Hepatocyte (in vitro differentiated cells): ENCODE measurements at regions not wholly inside any gene's neighbourhood (a gene's known extent, or its start where the extent isn't known, plus 50 kb on each side); places are given as distances from the start of the nearest gene placed in this dataset.

Experiments used
- DNase-seq: peaks from one replicate; pipeline ENCODE4 v3.0.0-alpha.2; 2016; ENCODE audit warnings: low spot score
- H2AFZ ChIP-seq: fragments of 200-600 bp; sonication (generic); 2 replicates; pipeline ENCODE4 v1.6.0; 2016; ENCODE audit warnings: antibody characterized with exemption, mild to moderate bottlenecking
- H3K27ac ChIP-seq: fragments of 200-600 bp; sonication (generic); 2 replicates; pipeline ENCODE4 v1.5.1; 2016; ENCODE audit warnings: mild to moderate bottlenecking
- H3K27me3 ChIP-seq: fragments of 200-600 bp; sonication (generic); 2 replicates; pipeline ENCODE4 v1.6.1; 2016
- H3K36me3 ChIP-seq: fragments of 200-600 bp; sonication (generic); replicated peaks from 2 replicates; pipeline ENCODE4 v1.5.1; 2016; ENCODE audit warnings: low read depth; ENCODE audit not compliant: insufficient read depth
- H3K4me1 ChIP-seq: fragments of 200-600 bp; sonication (generic); 2 replicates; pipeline ENCODE4 v1.5.1; 2016; ENCODE audit warnings: mild to moderate bottlenecking, moderate library complexity; ENCODE audit not compliant: insufficient read depth
- H3K4me2 ChIP-seq: fragments of 200-600 bp; sonication (generic); 2 replicates; pipeline ENCODE4 v1.6.0; 2016
- H3K4me3 ChIP-seq: fragments of 200-600 bp; sonication (generic); 2 replicates; pipeline ENCODE4 v1.5.1; 2016; ENCODE audit warnings: mild to moderate bottlenecking
- H3K79me2 ChIP-seq: fragments of 200-600 bp; sonication (generic); 2 replicates; pipeline ENCODE4 v1.6.0; 2017; ENCODE audit warnings: mild to moderate bottlenecking
- H3K9me2 ChIP-seq: fragments of 200-600 bp; sonication (generic); replicated peaks from 2 replicates; pipeline ENCODE4 v1.6.0; 2017; ENCODE audit warnings: mild to moderate bottlenecking; ENCODE audit not compliant: insufficient read depth
- H3K9me3 ChIP-seq: fragments of 200-600 bp; sonication (generic); 2 replicates; pipeline ENCODE4 v1.5.1; 2016; ENCODE audit warnings: low read depth, mild to moderate bottlenecking
- H4K20me1 ChIP-seq: fragments of 200-600 bp; sonication (generic); 2 replicates; pipeline ENCODE4 v1.6.0; 2016; ENCODE audit warnings: mild to moderate bottlenecking; ENCODE audit not compliant: insufficient read depth, poor library complexity, severe bottlenecking
- EZH2 ChIP-seq: fragments of 200-600 bp; sonication (generic); IDR thresholded peaks from 2 replicates; pipeline ENCODE4 v1.6.1; 2016; ENCODE audit warnings: antibody characterized with exemption, mild to moderate bottlenecking, borderline replicate concordance
- EZH2phosphoT487 ChIP-seq: fragments of 200-600 bp; sonication (generic); IDR thresholded peaks from one replicate; pipeline ENCODE4 v1.6.1; 2018; ENCODE audit warnings: antibody characterized with exemption, mild to moderate bottlenecking, low read depth, moderate library complexity; ENCODE audit not compliant: unreplicated experiment, severe bottlenecking
- WGBS: methylation state at CpG from one replicate; pipeline ENCODE4 v1.1.6; 2016; ENCODE audit warnings: low lambda C conversion rate; ENCODE audit errors: missing lambda C conversion rate; 5-methylcytosine and 5-hydroxymethylcytosine counted together
- TF ChIP-seq, protein P1 (sequence below): fragments of 200-600 bp; sonication (generic); IDR thresholded peaks from 2 replicates; pipeline ENCODE4 v1.5.1; 2016; ENCODE audit warnings: antibody characterized with exemption, mild to moderate bottlenecking; ENCODE audit not compliant: poor library complexity

DNA sequence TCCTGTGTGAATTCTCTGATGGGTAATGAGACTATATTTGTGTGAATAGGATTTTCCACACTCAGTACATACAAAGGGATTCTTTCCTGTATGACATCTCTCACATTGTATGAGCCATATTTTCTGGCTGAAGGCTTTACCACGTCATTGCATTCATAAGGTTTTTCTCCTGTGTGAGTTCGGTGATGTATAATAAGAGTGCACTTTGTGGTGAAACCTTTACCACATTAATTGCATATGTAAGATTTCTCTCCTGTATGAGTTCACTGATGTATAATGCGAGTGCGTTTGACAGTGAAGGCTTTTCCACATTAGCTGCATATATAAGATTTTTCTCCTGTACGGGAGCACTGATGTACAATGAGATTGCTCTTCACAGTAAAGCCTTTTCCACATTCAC, 455.4 kb upstream of the CNTN5 start:
- H3K4me2 ChIP-seq: no peak overlapping the region
- no peaks in the 10 kb centered on the region for H3K79me2 ChIP-seq
- H3K36me3 ChIP-seq: no peaks in the 10 kb centered on the region
- no peak for TF ChIP-seq EZH2phosphoT487
- no peak for TF ChIP-seq EZH2
- TF ChIP-seq, protein P1, sequence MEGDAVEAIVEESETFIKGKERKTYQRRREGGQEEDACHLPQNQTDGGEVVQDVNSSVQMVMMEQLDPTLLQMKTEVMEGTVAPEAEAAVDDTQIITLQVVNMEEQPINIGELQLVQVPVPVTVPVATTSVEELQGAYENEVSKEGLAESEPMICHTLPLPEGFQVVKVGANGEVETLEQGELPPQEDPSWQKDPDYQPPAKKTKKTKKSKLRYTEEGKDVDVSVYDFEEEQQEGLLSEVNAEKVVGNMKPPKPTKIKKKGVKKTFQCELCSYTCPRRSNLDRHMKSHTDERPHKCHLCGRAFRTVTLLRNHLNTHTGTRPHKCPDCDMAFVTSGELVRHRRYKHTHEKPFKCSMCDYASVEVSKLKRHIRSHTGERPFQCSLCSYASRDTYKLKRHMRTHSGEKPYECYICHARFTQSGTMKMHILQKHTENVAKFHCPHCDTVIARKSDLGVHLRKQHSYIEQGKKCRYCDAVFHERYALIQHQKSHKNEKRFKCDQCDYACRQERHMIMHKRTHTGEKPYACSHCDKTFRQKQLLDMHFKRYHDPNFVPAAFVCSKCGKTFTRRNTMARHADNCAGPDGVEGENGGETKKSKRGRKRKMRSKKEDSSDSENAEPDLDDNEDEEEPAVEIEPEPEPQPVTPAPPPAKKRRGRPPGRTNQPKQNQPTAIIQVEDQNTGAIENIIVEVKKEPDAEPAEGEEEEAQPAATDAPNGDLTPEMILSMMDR: no peak
- no peak overlapping the region for H3K4me3 ChIP-seq
- no peak for DNase-seq
- no peaks in the 10 kb centered on the region for H4K20me1 ChIP-seq
- H3K9me3 ChIP-seq: no peaks in the 10 kb centered on the region
- no peaks in the 10 kb centered on the region for H3K27me3 ChIP-seq
- H3K9me2 ChIP-seq: no peaks in the 10 kb centered on the region
- no peak overlapping the region for H3K27ac ChIP-seq
- H2AFZ ChIP-seq: no peak overlapping the region
- H3K4me1 ChIP-seq: no peaks in the 10 kb centered on the region
- 82% methylated on average over 5 of the region's 5 CpGs for WGBS

DNA sequence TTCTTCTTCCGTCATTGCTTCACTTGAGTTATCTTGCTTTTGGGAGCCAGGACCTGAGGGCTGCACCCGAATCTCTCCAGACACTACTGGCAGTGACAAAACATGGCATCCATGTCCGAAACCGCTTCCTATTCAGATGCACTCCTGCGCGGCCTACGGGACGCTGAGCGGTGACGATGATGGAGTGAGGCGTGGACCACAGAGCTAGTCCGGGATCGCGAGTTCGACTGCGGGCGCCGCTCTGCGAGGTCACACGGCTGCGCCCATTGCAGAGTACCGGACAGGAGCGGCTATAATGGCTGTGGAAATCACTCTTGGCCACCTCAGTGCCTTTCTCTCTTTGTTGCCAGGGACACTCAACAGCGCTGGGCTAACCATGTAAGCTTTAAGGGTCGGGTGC, 453.8 kb upstream of the CNTN5 start:
- H3K4me1 ChIP-seq: no peaks in the 10 kb centered on the region
- H2AFZ ChIP-seq: no peak overlapping the region
- no peaks in the 10 kb centered on the region for H4K20me1 ChIP-seq
- H3K79me2 ChIP-seq: no peaks in the 10 kb centered on the region
- no peaks in the 10 kb centered on the region for H3K36me3 ChIP-seq
- no peaks in the 10 kb centered on the region for H3K27me3 ChIP-seq
- TF ChIP-seq EZH2 (no peak), EZH2phosphoT487 (no peak)
- TF ChIP-seq, protein P1: no peak
- no peak overlapping the region for H3K4me2 ChIP-seq
- 96% methylated on average over 25 of the region's 25 CpGs for WGBS
- H3K9me3 ChIP-seq: no peaks in the 10 kb centered on the region
- H3K4me3 ChIP-seq: no peak overlapping the region
- no peak overlapping the region for H3K27ac ChIP-seq
- no peaks in the 10 kb centered on the region for H3K9me2 ChIP-seq
- no peak for DNase-seq

DNA sequence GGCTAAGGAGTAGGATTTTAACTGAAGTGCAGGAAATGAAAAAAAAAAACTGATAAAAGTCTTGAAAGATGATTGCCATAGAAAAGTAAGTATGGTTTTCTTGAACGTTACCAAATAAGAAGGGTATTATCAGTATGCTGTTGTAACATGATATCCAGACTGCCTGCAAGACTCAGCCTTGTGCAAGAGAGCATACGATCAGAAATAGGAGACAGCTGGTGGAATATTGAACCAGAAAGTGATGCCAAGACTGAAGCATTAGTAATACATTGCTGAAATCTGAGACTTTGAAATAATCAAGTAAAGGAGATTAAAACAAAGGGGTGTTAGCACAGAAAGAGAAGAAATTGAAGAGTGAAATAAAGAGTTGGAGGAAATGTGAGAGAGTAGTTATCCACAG, 452.7 kb upstream of the CNTN5 start:
- DNase-seq: no peak
- WGBS: 30% methylated on average over 2 of the region's 2 CpGs
- Histone ChIP-seq H4K20me1 (no peaks in the 10 kb centered on the region), H3K27me3 (no peaks in the 10 kb centered on the region), H3K9me3 (no peaks in the 10 kb centered on the region), H3K36me3 (no peaks in the 10 kb centered on the region), H3K79me2 (no peaks in the 10 kb centered on the region), H3K27ac (no peak overlapping the region), H3K9me2 (no peaks in the 10 kb centered on the region), H3K4me1 (no peaks in the 10 kb centered on the region), H2AFZ (no peak overlapping the region), H3K4me2 (no peak overlapping the region), H3K4me3 (no peak overlapping the region)
- no peak for TF ChIP-seq EZH2phosphoT487
- TF ChIP-seq, protein P1: no peak
- TF ChIP-seq EZH2: no peak

DNA sequence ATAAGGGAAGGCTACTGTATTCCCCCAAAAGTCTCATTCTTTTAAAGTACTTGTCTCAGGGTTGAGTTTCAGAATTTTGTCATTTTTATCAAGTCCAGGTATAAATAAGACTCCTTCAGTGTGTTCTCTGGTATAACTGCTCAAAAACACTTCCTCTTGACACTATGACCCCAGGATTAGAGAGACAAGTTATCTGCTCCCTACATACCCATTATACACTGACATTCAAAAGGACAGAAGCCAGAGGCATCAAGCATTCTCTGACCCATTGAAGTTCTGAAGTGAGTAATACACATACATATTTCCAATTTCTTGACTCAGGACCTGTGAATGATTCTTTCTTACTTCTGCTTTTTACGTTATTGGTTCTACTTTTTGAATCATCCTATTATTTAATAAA, 447.8 kb upstream of the CNTN5 start:
- Histone ChIP-seq H3K27me3 (no peaks in the 10 kb centered on the region), H4K20me1 (no peaks in the 10 kb centered on the region), H3K9me2 (no peaks in the 10 kb centered on the region), H3K4me1 (no peaks in the 10 kb centered on the region), H2AFZ (no peak overlapping the region), H3K4me2 (no peak overlapping the region), H3K36me3 (no peaks in the 10 kb centered on the region), H3K27ac (no peak overlapping the region), H3K9me3 (no peaks in the 10 kb centered on the region), H3K4me3 (no peak overlapping the region), H3K79me2 (no peaks in the 10 kb centered on the region)
- TF ChIP-seq EZH2phosphoT487 (no peak), EZH2 (no peak)
- TF ChIP-seq, protein P1: no peak
- 82% methylated on average over 1 of the region's 1 CpG for WGBS
- DNase-seq: no peak
